Muscle of back (tissue), 3 donors: ENCODE measurements at regions not wholly inside any gene's neighbourhood (a gene's known extent, or its start where the extent isn't known, plus 50 kb on each side); places are given as distances from the start of the nearest gene placed in this dataset.
A peak's percentile ranks its signal among the peaks of the same experiment; 100 is the strongest.

ENCODE experiments used
- DNase-seq, 3 donors: peaks; one replicate each; pipeline versions ENCODE4 v3.0.0 to v3.0.0-alpha.2; 2013

DNA sequence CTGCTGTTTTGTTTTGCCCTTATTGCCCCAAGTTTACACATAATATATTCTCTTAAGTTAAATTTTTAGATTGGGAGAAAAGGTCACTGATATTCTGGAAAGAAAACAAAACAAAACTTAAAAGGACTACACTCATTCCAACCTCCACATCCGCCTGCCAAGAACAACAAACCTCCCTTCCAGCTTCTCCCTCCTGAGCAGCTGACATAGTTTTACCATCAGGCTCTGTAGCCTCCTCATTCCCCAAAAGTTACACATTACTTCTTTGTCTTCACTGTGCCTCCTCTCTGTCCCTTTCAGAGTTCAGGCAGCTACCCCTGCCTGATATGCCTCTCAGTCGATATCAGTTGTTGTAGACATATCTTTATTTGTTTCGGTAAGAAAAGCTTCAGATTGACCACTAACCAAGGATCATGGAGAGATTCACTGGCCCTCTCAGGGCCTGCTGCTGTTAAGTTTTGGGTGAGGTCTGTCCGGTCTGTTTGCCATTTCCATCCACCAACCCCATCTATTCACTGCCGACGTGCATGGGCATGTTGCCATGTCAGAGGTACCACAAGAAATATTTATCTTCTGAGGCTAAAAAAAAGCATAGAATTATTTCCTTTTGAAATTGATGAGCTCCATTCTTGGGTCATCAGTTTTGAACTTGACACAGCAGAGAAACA lies 164.1 kb downstream of the GASK1B start:
- DNase-seq: peak in 1 of 3 donors; percentile 51

GRCh38 chr4:158007566-158007965 lies 165.3 kb downstream of the GASK1B start:
- DNase-seq: no peak

DNA sequence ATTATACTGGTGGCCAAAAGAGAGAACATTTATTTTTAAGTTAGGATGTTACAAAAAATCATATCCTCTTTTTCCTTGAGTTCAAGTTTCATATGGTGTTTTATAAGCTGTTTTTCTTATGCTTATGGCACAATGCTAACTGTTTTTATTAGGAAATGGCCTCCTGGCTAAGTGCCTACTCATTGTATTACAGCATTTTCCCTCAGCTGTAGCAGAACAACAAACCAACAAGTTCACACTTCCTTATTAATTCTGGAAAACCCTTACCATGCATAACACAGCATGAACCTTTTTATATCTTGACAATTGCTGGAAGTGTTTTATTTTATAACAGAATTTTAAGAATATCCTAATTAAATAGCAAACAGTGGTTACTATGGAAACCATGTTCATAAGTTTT lies 165.8 kb downstream of the GASK1B start:
- DNase-seq: peak; percentile 46 to 85 (median 71)

DNA sequence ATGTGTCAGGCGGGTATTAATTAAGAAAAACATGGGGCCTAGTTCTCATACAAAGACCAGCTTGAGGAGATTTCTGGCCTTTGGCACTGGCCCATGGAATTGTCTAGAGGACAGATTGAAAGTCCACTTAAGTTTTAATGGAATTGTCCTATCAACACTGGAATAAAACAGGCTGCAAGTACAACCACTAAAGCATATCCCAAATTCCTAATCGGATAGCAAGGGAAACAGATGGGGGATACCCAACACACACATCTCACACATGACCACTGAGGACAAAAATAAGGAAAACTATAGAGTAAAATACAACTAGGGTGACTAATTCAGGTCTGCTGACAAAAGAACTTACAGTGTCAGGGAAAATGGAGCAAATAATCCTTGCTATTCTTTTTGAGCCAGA lies 167.8 kb downstream of the GASK1B start:
- no peak for DNase-seq

GRCh38 chr4:158004101-158004500 lies 168.7 kb downstream of the GASK1B start:
- no peak for DNase-seq

- no peak for DNase-seq
Measured at GRCh38 chr4:158003212-158003611, 169.6 kb downstream of the GASK1B start.

DNA sequence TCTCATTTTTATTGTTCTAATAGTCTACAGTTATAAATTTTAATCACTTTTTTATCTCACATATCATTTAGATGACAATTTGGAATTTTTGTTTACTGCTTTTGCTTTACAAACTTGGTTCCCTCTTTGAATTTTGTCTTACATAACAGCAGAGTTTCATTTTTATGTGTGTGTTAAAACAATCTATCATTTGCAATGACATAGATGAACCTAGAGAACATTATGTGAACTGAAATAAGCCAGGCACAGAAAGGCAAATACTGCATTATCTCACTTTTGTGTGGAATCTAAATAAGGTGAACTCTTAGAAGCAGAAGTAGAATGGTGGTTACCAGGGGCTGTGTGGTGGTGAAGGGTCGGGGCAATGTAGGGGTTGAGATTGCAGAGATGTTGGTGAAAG lies 170.7 kb downstream of the GASK1B start:
- DNase-seq: no peak

GRCh38 chr4:158001756-158002155 lies 171.1 kb downstream of the GASK1B start:
- no peak for DNase-seq

DNA sequence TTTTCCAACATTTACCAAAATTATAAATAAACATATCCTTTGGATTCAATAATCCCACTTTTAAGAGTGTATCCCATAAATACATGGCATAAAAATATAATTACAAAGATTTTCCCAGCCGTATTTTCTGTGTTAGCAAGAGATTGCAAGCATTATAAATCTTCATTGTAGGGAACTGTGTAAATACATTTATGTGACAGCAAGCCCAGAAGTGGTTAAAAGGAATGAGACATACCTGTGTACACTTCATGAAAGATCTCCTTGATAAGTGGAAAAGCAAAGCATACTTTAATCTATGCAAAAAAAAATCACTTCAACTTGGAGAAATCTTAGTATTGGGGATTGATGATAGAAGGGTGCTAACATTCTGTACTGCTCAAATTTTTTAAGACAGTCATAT lies 173.1 kb downstream of the GASK1B start:
- DNase-seq: no peak

- no peak for DNase-seq
Measured at GRCh38 chr4:157997296-157997695, 175.5 kb downstream of the GASK1B start.

DNA sequence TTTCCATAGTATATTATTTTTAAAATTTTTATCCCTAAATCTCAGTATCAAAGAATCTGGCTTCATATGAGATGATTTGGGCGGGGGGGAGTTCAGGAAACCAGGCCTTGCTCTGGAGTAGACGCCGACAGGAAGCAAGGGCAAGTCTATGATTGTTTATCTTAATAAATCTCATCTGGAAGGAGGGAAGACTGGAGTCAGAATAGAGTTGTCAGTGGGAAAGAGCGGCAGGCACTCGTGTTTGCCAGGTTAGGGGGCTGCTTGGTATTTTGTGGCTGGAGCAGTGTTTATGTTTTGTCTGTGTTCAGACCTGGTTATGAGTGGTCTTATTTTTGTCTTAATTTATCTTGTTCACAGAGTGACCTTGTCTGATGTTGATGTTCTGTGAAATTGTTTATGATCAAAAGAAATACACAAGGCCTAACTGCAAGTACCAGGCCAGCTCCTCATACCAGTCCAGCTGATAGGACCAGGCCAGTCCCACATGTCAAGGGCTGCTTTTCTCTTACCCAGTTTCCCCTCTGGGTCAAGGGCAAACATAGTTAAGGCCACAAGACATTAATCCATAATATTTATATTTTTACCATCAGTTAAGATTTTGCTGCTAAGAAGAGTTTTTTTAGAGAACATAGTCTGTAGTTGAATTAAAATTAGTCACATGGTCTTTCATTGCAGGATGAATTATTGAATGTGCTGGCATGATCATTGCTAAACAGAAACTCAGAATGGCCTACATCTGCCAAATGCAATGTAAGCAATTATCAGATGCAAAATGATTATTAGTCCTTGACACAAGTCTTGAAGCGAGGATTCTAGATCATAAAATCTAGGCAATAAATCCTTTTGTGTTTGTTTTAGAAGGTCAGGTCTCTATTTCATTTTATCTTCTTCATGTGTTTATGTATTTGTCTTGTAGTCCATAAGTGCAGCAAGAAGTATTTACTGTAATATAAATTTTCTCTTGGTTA lies 176.5 kb downstream of the GASK1B start:
- no peak for DNase-seq

GRCh38 chr4:157994863-157995262 lies 178.0 kb downstream of the GASK1B start:
- DNase-seq: no peak

DNA sequence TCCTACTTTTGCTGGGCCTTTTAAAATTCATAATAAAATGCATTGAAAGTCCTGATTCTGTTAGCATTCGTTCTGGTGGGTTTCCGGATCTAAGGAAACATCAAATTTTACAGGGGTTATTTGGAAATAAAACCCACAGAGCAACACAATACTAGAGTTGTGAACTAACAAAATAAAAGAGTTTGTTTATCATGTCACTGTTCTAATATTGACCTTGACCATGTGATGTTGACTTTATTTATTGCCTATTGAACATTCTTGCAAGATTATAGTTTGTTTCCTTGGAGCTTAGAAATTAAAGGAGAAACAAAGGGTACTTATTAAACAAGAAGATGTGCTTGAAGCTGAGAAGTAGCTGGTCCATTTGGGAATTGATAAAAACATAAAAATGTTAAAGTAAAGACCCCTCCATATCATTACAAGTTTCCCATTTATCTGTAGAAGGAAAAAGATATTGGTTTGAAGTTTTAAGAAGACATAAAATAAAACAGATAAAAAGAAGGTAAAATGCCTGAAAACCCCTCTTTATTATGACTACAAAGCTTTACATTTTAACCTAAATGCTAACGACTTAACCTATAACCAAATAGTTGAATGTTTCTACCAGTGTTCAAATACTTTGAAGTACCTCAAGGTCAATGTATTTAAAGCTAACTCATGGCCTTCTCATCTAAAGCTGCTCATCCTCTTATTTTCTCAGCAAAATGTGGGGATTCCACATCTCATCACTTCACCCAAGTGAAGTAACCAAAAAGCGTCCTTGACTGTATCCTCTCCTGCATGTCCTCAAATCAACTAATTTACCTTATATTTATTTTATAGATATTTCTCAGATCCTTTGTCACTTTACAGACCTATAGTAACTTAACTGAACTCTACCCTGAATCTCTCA lies 179.6 kb downstream of the GASK1B start:
- DNase-seq: no peak

DNA sequence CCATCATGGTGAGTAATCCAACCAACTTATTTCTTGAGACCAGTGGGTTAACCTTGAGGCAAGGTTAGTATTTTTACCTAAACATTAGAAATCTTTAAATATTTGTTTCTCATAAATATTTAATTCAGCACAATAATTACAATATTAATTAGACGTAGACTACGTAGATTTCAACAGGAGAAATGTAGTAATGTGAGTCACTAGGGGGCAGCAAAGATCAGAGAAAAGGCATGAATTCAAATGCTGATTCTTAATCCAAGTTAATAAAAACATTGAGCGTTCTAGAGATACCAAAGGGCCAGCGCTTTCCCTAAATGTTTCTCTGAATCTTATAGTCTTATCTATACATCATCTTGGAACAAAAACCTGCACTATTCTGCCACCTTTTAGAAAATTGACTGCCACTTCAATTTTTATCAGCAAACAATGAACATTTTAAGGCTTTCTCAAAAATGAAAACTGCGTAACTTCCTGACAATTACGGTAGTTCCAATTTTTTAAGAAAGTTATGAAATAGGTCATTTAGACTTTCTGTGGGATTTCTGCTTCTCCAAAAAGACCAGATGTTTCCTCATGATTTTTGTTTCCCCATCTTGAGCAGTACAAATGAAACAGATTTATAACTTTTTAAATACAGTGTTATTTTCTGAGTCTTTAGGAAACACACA lies 180.7 kb downstream of the GASK1B start:
- DNase-seq: peak; percentile 75 to 92 (median 85)

DNA sequence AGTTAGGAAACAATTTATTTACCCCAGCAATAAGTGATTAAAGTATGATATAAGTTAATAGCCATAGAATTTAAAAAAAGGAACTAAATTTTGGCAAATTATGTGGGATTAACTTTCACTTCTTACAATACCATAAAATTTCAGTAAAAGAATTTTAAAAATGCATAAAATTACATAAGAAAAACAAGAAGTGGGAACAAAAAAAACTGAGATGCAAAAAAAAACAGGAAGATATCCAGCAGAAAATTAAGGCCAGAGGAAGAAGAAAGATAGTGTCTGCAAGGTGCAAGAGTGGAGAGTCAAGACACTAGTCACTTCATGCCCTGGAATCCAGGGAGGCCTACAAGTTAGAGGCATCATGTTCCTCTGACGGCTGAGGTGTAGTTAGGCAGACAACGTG lies 184.2 kb downstream of the GASK1B start:
- no peak for DNase-seq

- DNase-seq: no peak
Measured at GRCh38 chr4:157984285-157984911, 188.4 kb downstream of the GASK1B start.

DNA sequence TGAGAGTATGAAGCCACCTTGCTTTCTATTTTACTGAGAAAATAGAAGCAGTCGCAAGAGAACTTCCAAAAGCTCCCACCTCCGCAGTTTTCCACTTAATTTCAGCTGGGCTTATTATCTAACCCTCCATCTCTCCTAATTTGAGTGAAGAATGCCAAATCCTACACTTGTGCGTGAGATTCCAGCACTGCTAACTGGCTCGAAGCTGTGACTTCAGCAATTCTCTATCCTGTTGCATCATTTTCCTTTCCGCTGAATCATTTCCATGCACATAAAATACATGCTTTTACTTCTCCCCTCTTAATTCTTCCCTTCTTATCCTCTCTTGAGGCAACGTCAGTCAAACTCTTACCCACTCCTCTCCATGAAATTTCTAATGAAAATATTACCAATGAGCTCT lies 189.5 kb downstream of the GASK1B start:
- DNase-seq: no peak

DNA sequence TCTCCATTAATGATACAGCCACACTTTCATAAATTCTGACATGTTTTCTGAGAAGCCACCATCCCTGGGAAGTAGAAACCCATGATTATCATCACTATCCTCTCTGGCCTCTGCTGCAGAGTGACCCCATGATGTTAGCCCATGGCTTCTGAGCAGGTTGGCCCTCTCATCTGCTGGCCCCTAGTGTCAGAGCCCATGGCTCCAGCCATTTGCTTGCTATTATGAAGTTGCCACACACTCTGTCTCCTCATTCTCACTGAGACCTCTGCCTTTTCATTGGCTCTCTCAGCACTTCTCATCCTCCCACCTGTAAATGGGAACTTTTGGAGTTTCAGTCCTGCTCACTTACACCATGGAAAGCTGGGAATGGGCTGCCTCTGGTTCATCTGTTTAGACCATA lies 192.7 kb downstream of the GASK1B start:
- DNase-seq: no peak

GRCh38 chr4:157978680-157979361 lies 194.0 kb downstream of the GASK1B start:
- peak; percentile 54 to 81 (median 68) for DNase-seq

DNA sequence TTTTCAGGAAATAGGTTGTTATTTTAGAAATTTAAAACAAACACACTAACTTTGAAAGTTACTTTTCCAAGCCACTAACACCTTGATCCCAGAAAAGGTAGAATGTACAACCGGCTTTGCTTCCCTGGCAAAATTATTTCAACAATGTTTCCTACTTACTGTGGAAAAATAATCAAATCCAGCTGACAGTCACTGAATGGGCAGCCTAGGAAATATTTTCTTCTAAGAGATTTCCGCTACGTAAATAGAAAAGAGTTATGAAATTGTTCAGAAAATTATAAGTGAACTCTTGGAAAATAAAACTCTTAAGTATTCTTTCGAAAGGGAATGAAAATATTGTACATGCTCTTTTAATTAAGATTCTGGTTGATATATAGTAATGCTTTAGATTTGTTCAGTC lies 195.7 kb downstream of the GASK1B start:
- DNase-seq: peak in 1 of 3 donors; percentile 20
